ENCODE measurements at regions not wholly inside any gene's neighbourhood (a gene's known extent, or its start where the extent isn't known, plus 50 kb on each side); places are given as distances from the start of the nearest gene placed in this dataset.

DNA sequence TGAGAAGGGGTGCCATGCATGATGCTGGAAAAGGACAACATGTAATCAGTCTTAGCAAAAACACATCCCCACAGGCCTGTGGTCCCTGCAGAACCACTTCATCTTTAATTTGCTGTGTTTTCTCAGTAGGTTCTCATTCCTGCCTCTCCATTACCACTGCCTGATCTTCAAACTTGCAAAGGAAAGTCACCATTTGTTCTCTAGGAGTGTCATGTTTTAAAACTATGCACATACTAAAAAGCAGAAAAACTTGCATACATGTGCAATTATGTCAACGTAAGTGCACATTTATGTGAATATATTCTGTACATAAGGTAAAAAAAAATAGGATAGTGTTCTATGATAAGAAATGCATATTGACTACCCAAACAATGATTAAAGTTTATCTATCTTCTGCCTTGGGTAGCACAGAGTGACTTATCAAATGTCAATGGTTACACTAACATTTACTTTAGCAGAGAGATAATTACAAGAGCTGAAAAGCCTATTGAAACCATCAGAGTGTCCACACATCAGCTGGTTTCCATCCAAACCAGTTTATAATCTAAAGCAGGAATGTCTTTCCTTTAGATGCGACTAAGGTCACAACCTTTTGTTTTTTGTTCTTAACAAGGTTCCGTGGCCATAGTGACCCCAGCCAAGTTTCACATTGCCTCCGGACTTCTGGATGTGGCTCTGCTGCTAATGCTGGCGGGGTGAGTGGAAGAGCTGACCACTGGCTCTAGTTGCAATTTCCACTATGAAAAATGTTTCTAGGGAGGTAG lies 58.7 kb upstream of the RMDN2 start:
- TF ChIP-seq, protein P1, sequence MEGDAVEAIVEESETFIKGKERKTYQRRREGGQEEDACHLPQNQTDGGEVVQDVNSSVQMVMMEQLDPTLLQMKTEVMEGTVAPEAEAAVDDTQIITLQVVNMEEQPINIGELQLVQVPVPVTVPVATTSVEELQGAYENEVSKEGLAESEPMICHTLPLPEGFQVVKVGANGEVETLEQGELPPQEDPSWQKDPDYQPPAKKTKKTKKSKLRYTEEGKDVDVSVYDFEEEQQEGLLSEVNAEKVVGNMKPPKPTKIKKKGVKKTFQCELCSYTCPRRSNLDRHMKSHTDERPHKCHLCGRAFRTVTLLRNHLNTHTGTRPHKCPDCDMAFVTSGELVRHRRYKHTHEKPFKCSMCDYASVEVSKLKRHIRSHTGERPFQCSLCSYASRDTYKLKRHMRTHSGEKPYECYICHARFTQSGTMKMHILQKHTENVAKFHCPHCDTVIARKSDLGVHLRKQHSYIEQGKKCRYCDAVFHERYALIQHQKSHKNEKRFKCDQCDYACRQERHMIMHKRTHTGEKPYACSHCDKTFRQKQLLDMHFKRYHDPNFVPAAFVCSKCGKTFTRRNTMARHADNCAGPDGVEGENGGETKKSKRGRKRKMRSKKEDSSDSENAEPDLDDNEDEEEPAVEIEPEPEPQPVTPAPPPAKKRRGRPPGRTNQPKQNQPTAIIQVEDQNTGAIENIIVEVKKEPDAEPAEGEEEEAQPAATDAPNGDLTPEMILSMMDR (IDR thresholded peaks at IDR 0.05; ENCODE audit: insufficient read depth, low read depth, low read length, missing control alignments), result no peak
- no peak for DNase-seq (ENCODE audit: low read depth)
- H3K4me3 ChIP-seq (ENCODE audit: low read length), result no peak overlapping the region

DNA sequence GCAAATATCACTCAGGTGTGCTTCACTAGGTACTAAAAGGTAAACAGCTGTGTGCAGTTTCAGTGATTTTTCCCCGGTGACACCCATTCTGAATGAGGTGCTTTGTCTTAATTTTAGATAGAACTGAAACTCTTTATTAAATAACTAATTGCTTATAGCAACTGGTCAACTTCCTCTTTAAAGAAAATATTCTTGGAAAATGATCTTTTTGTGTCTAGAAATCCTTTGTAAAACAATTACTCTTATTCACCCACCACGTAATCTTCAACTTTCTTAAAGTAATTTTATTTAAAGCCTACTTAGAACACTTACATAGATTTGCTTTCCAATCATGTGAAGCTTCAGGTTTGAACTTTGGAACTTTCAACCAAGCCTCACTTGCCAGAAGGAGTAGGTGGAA lies 57.9 kb upstream of the RMDN2 start:
- no peak overlapping the region for H3K4me3 ChIP-seq (ENCODE audit: low read length)
- TF ChIP-seq, protein P1 (IDR thresholded peaks at IDR 0.05; ENCODE audit: insufficient read depth, low read depth, low read length, missing control alignments), result no peak
- DNase-seq (ENCODE audit: low read depth), result no peak

GRCh38 chr2:37868866-37869265 lies 56.2 kb upstream of the RMDN2 start:
- TF ChIP-seq, protein P1 (IDR thresholded peaks at IDR 0.05; ENCODE audit: insufficient read depth, low read depth, low read length, missing control alignments), result no peak
- DNase-seq (ENCODE audit: low read depth), result no peak
- no peak overlapping the region for H3K4me3 ChIP-seq (ENCODE audit: low read length)

DNA sequence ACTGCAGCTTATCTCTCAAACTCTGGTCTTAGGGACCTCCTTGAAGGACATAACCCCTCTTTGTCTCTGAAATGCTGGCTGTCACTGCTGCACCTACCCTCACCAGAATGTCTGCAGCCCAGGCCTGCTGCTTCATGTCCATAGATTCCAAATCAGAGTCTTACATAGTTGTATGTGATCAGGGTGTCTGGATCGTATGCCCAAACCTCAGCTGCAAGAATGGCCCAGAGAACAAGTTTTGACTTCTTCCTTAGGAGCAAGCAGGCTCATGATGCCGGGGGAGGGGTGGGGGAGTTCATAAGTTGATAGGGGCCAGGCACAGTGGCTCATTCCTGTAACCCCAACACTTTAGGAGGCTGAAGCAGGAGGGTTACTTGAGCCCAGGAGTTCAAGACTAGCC lies 55.8 kb upstream of the RMDN2 start:
- no peak overlapping the region for H3K4me3 ChIP-seq (ENCODE audit: low read length)
- TF ChIP-seq, protein P1 (IDR thresholded peaks at IDR 0.05; ENCODE audit: insufficient read depth, low read depth, low read length, missing control alignments), result no peak
- peak; percentile 38 for DNase-seq (ENCODE audit: low read depth)

- no peak overlapping the region for H3K4me3 ChIP-seq (ENCODE audit: low read length)
- TF ChIP-seq, protein P1 (IDR thresholded peaks at IDR 0.05; ENCODE audit: insufficient read depth, low read depth, low read length, missing control alignments), result no peak
- peak; percentile 52 for DNase-seq (ENCODE audit: low read depth)
Measured at GRCh38 chr2:37869771-37870170, 55.3 kb upstream of the RMDN2 start.

- TF ChIP-seq, protein P1 (IDR thresholded peaks at IDR 0.05; ENCODE audit: insufficient read depth, low read depth, low read length, missing control alignments), result no peak
- peak; percentile 87 for DNase-seq (ENCODE audit: low read depth)
- H3K4me3 ChIP-seq (ENCODE audit: low read length), result no peak overlapping the region
Measured at GRCh38 chr2:37870829-37871228, 54.3 kb upstream of the RMDN2 start.

Measured in epithelial cell of esophagus (primary cell).